B cell (primary cell): ENCODE measurements at regions not wholly inside any gene's neighbourhood (a gene's known extent, or its start where the extent isn't known, plus 50 kb on each side); places are given as distances from the start of the nearest gene placed in this dataset.

Source experiments
- ATAC-seq: fragments of 200-7000 bp; cut with Tn5 transposase; one replicate; pipeline ENCODE4 v1.10.0; 2021; ENCODE audit warnings: low read depth, mild to moderate bottlenecking, moderate number of reproducible peaks, moderate library complexity
- CTCF ChIA-PET: fragments of 350-600 bp; sonication (Branson Sonifier 250); formaldehyde crosslinking; loops from one replicate; lab custom pipeline; 2021; ENCODE audit warnings: antibody characterized with exemption, inconsistent platforms; lab: Charles Lee
- POLR2A ChIA-PET: fragments of 350-600 bp; sonication (Branson Sonifier 250); formaldehyde crosslinking; loops from one replicate; lab custom pipeline; 2021; ENCODE audit warnings: antibody characterized with exemption; lab: Charles Lee
- DNase-seq: peaks from one replicate; pipeline ENCODE4 v3.0.0; 2013
- H2AFZ ChIP-seq: 2 replicates; pipeline ENCODE4 v1.6.1; 2012; ENCODE audit warnings: mild to moderate bottlenecking, low read depth, low read length; ENCODE audit not compliant: insufficient read depth, poor library complexity, severe bottlenecking
- H3K27ac ChIP-seq, 2 donors: 1 replicate in 1 of 2; 2 replicates in 1 of 2; pipeline ENCODE4 v1.5.1; 2012 to 2013; ENCODE audit warnings: low read length in 2 of 2, mild to moderate bottlenecking in 2 of 2, moderate library complexity in 1 of 2
- H3K27me3 ChIP-seq, 4 experiments: fragments of 200-600 bp in 1 of 4; sonication (generic) in 1 of 4; replicated peaks in 1 of 4; 1 replicate in 2 of 4; 2 replicates in 2 of 4; pipeline versions ENCODE4 v1.6.1 to v1.7.0; 2013 to 2016; ENCODE audit warnings: low read length in 3 of 4, mild to moderate bottlenecking in 2 of 4, mixed read lengths in 1 of 4, moderate library complexity in 1 of 4; ENCODE audit not compliant: insufficient read depth in 4 of 4, control insufficient read depth in 3 of 4; ENCODE audit errors: control extremely low read depth in 1 of 4
- H3K36me3 ChIP-seq, 2 experiments: replicated peaks in 1 of 2; 1 replicate in 1 of 2; 2 replicates in 1 of 2; pipeline versions ENCODE4 v1.6.1 to v1.7.1; 2013; ENCODE audit warnings: low read length in 1 of 2; ENCODE audit not compliant: insufficient read depth in 2 of 2, control insufficient read depth in 1 of 2; ENCODE audit errors: control extremely low read depth in 1 of 2, extremely low read depth in 1 of 2
- H3K4me1 ChIP-seq, 2 donors: fragments of 200-600 bp in 1 of 2; sonication (generic) in 1 of 2; 1 replicate in 1 of 2; 2 replicates in 1 of 2; pipeline versions ENCODE4 v1.5.1 to v1.6.1; 2013 to 2017; ENCODE audit warnings: low read length in 2 of 2; ENCODE audit not compliant: control insufficient read depth in 2 of 2, insufficient read depth in 2 of 2
- H3K4me2 ChIP-seq: replicated peaks from 2 replicates; pipeline ENCODE3; 2012; ENCODE audit warnings: mild to moderate bottlenecking, low read depth, low read length; ENCODE audit not compliant: poor library complexity, severe bottlenecking
- H3K4me3 ChIP-seq, 5 experiments: fragments of 200-600 bp in 1 of 5; sonication (generic) in 1 of 5; 1 replicate in 3 of 5; 2 replicates in 2 of 5; pipeline versions ENCODE4 v1.5.1 to v1.7.0; 2011 to 2016; ENCODE audit warnings: low read length in 4 of 5, mild to moderate bottlenecking in 4 of 5, low read depth in 2 of 5, control low read depth in 1 of 5, moderate library complexity in 1 of 5; ENCODE audit not compliant: insufficient read depth in 1 of 5; ENCODE audit errors: control extremely low read depth in 1 of 5, extremely low read depth in 1 of 5
- H3K79me2 ChIP-seq: fragments of 200-600 bp; sonication (generic); one replicate; pipeline ENCODE4 v1.6.0; 2016; ENCODE audit warnings: low read length; ENCODE audit not compliant: control insufficient read depth, insufficient read depth
- H3K9ac ChIP-seq: fragments of 200-600 bp; sonication (generic); 2 replicates; pipeline ENCODE4 v1.6.1; 2017; ENCODE audit warnings: mild to moderate bottlenecking, low read length, moderate library complexity
- H3K9me3 ChIP-seq, 3 donors: one replicate each; pipeline versions ENCODE4 v1.6.1 to v1.7.1; 2013; ENCODE audit warnings: low read length in 2 of 3; ENCODE audit not compliant: control insufficient read depth in 2 of 3, insufficient read depth in 1 of 3; ENCODE audit errors: control extremely low read depth in 1 of 3
- H4K20me1 ChIP-seq: 2 replicates; pipeline ENCODE4 v1.6.0; 2012; ENCODE audit warnings: mild to moderate bottlenecking, low read length; ENCODE audit not compliant: insufficient read depth, control insufficient read depth, poor library complexity, severe bottlenecking
- H3K27ac Mint-ChIP-seq: one replicate; pipeline ENCODE4 v1.8.0; 2021; ENCODE audit warnings: mixed read lengths
- H3K27me3 Mint-ChIP-seq: one replicate; pipeline ENCODE4 v1.8.0; 2021; ENCODE audit warnings: mixed read lengths
- H3K4me1 Mint-ChIP-seq: one replicate; pipeline ENCODE4 v1.8.0; 2021; ENCODE audit warnings: mixed read lengths
- H3K4me3 Mint-ChIP-seq: one replicate; pipeline ENCODE4 v1.8.0; 2021; ENCODE audit warnings: mixed read lengths
- H3K9me3 Mint-ChIP-seq: one replicate; pipeline ENCODE4 v1.8.0; 2022; ENCODE audit warnings: mixed read lengths; ENCODE audit not compliant: insufficient read depth
- EZH2 ChIP-seq: IDR thresholded peaks from 2 replicates; pipeline ENCODE4 v1.6.1; 2012; ENCODE audit warnings: borderline replicate concordance, low read depth, mild to moderate bottlenecking, moderate library complexity, low read length; ENCODE audit not compliant: insufficient read depth, poor library complexity, severe bottlenecking
- WGBS: methylation state at CpG from one replicate; pipeline ENCODE4 v1.1.5; 2013; ENCODE audit warnings: missing lambda C conversion rate; ENCODE audit not compliant: insufficient coverage; 5-methylcytosine and 5-hydroxymethylcytosine counted together
- intact Hi-C: fragments of 100-400 bp; cut with micrococcal nuclease; formaldehyde crosslinking; loops from one replicate; pipeline ENCODE4 v1.10.0; 2022
- TF ChIP-seq, protein P1 (sequence below): fragments of 200-600 bp; IDR thresholded peaks from one replicate; pipeline ENCODE4 v1.8.0; 2022; ENCODE audit warnings: antibody characterized with exemption, mild to moderate bottlenecking

GRCh38 chr14:84021433-84021832 is 1508.5 kb upstream of the FLRT2 start:
- H3K9me3 Mint-ChIP-seq: no peaks in the 10 kb centered on the region
- H3K27me3 Mint-ChIP-seq: no peaks in the 10 kb centered on the region
- Histone ChIP-seq H2AFZ (no peak overlapping the region), H3K4me3 (no peak overlapping the region), H3K27ac (no peak overlapping the region), H3K36me3 (no peaks in the 10 kb centered on the region), H3K79me2 (no peaks in the 10 kb centered on the region), H3K4me2 (no peak overlapping the region), H3K27me3 (no peaks in the 10 kb centered on the region), H3K9ac (no peak overlapping the region), H3K9me3 (no peaks in the 10 kb centered on the region), H4K20me1 (no peaks in the 10 kb centered on the region), H3K4me1 (no peaks in the 10 kb centered on the region)
- ATAC-seq: no peak
- no peak for DNase-seq
- no peaks in the 10 kb centered on the region for H3K4me1 Mint-ChIP-seq
- no peak overlapping the region for H3K27ac Mint-ChIP-seq
- intact Hi-C loops: no loop called here
- no peak overlapping the region for H3K4me3 Mint-ChIP-seq
- ChIA-PET POLR2A (no interaction called here), CTCF (no interaction called here)
- TF ChIP-seq, protein P1, sequence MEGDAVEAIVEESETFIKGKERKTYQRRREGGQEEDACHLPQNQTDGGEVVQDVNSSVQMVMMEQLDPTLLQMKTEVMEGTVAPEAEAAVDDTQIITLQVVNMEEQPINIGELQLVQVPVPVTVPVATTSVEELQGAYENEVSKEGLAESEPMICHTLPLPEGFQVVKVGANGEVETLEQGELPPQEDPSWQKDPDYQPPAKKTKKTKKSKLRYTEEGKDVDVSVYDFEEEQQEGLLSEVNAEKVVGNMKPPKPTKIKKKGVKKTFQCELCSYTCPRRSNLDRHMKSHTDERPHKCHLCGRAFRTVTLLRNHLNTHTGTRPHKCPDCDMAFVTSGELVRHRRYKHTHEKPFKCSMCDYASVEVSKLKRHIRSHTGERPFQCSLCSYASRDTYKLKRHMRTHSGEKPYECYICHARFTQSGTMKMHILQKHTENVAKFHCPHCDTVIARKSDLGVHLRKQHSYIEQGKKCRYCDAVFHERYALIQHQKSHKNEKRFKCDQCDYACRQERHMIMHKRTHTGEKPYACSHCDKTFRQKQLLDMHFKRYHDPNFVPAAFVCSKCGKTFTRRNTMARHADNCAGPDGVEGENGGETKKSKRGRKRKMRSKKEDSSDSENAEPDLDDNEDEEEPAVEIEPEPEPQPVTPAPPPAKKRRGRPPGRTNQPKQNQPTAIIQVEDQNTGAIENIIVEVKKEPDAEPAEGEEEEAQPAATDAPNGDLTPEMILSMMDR: no peak
- no peak for TF ChIP-seq EZH2

DNA sequence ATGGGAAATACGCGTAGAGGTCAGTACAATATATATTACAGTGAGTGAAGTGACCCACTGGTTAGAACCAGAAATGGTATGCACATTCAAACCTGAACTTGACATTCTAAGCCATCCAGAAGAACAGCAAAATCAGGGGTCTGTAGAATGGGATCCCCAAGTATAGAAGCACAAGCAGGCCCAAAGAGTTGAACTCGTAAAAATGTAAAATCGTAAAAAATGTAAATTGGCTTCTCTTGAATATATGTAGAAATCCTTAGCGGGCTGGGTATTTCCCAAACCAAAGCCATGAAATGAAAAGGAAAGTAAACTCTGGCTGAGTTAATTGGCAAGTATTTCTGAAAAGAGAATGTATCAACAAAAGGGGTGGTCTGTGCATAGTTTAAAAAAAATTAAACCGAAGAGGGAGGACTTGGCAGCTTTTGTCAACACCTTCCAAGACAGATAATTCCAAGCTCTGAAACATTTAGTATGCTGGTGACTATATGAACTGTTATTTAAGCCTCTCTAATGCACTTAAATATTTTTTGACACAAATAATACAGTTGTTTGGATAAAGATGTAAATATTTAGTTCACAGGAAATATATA is 1505.6 kb upstream of the FLRT2 start:
- Histone ChIP-seq H3K27ac (no peak overlapping the region), H4K20me1 (no peaks in the 10 kb centered on the region), H3K4me1 (no peaks in the 10 kb centered on the region), H3K27me3 (no peaks in the 10 kb centered on the region), H3K36me3 (no peaks in the 10 kb centered on the region), H2AFZ (no peak overlapping the region), H3K4me2 (no peak overlapping the region), H3K79me2 (no peaks in the 10 kb centered on the region), H3K4me3 (no peak overlapping the region), H3K9me3 (no peaks in the 10 kb centered on the region), H3K9ac (no peak overlapping the region)
- H3K4me1 Mint-ChIP-seq: no peaks in the 10 kb centered on the region
- DNase-seq (no peak), ATAC-seq (no peak)
- no peaks in the 10 kb centered on the region for H3K27me3 Mint-ChIP-seq
- WGBS: 90% methylated on average over 3 of the region's 6 CpGs
- ChIA-PET CTCF (no interaction called here), POLR2A (no interaction called here)
- no peak overlapping the region for H3K27ac Mint-ChIP-seq
- intact Hi-C loops: no loop called here
- H3K4me3 Mint-ChIP-seq: no peak overlapping the region
- H3K9me3 Mint-ChIP-seq: no peaks in the 10 kb centered on the region
- TF ChIP-seq, protein P1: no peak
- no peak for TF ChIP-seq EZH2
